Activated T-cell treated with anti-CD3 and anti-CD28 coated beads, Interleukin-2, amount 50 U/mL, for 24 hours (primary cell): ENCODE measurements at regions not wholly inside any gene's neighbourhood (a gene's known extent, or its start where the extent isn't known, plus 50 kb on each side); places are given as distances from the start of the nearest gene placed in this dataset.

Experiments
- DNase-seq: peaks from one replicate; pipeline ENCODE4 v3.0.0-alpha.2; 2020
- H3K27ac Mint-ChIP-seq: 2 replicates; pipeline ENCODE4 v1.8.0; 2020; ENCODE audit warnings: mild to moderate bottlenecking, mixed read lengths
- H3K27me3 Mint-ChIP-seq: 2 replicates; pipeline ENCODE4 v1.8.0; 2020; ENCODE audit warnings: mixed read lengths
- H3K36me3 Mint-ChIP-seq: 2 replicates; pipeline ENCODE4 v1.8.0; 2020; ENCODE audit warnings: low read depth, mixed read lengths
- H3K4me1 Mint-ChIP-seq: 2 replicates; pipeline ENCODE4 v1.8.0; 2020; ENCODE audit warnings: low read depth, mixed read lengths
- H3K4me3 Mint-ChIP-seq: 2 replicates; pipeline ENCODE4 v1.8.0; 2020; ENCODE audit warnings: mild to moderate bottlenecking, moderate library complexity, mixed read lengths
- H3K9me3 Mint-ChIP-seq: 2 replicates; pipeline ENCODE4 v1.8.0; 2020; ENCODE audit warnings: mixed read lengths

DNA sequence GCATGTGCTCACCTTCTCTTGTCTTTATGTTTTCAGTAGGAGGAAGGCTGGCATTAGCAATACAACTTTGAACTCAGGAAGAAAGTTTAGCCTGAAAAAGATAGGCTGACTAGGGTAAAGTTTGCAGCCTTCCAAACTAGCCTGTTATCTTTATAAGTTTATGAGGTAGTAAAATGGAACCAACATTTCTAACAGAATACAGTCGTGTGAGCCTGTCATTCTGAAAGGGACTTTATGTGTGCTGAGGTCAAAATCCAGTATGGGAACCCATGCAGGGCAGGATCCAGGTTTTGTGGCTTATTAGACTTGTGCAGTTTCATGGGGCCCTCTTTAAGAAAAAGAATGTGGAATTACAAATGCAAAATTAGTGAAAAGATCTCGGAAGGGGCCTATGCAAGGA, 201.0 kb upstream of the PRPS1L1 start:
- H3K4me3 Mint-ChIP-seq = no peak overlapping the region
- H3K27me3 Mint-ChIP-seq = no peaks in the 10 kb centered on the region
- no peak overlapping the region for H3K27ac Mint-ChIP-seq
- H3K36me3 Mint-ChIP-seq = no peaks in the 10 kb centered on the region
- DNase-seq = no peak
- H3K9me3 Mint-ChIP-seq = no peaks in the 10 kb centered on the region
- no peaks in the 10 kb centered on the region for H3K4me1 Mint-ChIP-seq

DNA sequence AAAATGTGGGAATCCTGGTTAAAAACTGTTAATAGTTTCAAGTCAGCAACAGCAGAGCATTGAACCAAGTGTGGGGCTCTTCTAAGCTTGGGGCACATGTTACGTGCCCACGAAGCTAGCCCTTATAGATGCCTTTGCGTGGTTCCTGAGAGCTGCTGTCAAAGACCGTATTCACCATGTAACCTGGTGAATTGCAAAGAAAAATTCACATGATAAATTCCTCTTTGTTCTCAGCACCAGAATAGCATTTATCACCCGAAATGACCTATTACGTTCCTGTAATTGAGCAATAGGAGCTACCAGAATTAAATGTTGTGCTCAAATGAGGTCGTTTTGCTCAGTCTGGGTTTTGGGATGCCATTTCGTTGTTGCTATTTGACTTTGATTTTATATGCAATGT, 202.6 kb upstream of the PRPS1L1 start:
- Mint-ChIP-seq H3K36me3 (no peaks in the 10 kb centered on the region), H3K4me1 (no peaks in the 10 kb centered on the region), H3K9me3 (no peaks in the 10 kb centered on the region), H3K4me3 (no peak overlapping the region), H3K27me3 (no peaks in the 10 kb centered on the region), H3K27ac (no peak overlapping the region)
- no peak for DNase-seq

GRCh38 chr7:18231854-18232253, 204.2 kb upstream of the PRPS1L1 start:
- no peak for DNase-seq
- H3K4me3 Mint-ChIP-seq = no peak overlapping the region
- H3K27ac Mint-ChIP-seq = no peak overlapping the region
- H3K36me3 Mint-ChIP-seq = no peaks in the 10 kb centered on the region
- no peaks in the 10 kb centered on the region for H3K27me3 Mint-ChIP-seq
- no peaks in the 10 kb centered on the region for H3K4me1 Mint-ChIP-seq
- no peaks in the 10 kb centered on the region for H3K9me3 Mint-ChIP-seq

- no peak for DNase-seq
- H3K27me3 Mint-ChIP-seq = no peaks in the 10 kb centered on the region
- no peaks in the 10 kb centered on the region for H3K9me3 Mint-ChIP-seq
- no peaks in the 10 kb centered on the region for H3K4me1 Mint-ChIP-seq
- H3K36me3 Mint-ChIP-seq = no peaks in the 10 kb centered on the region
- H3K4me3 Mint-ChIP-seq = no peak overlapping the region
- H3K27ac Mint-ChIP-seq = no peak overlapping the region
Observed at GRCh38 chr7:18234519-18234918, 206.9 kb upstream of the PRPS1L1 start.

- DNase-seq = no peak
- Mint-ChIP-seq H3K27me3 (no peaks in the 10 kb centered on the region), H3K9me3 (no peaks in the 10 kb centered on the region), H3K27ac (no peak overlapping the region), H3K36me3 (no peaks in the 10 kb centered on the region), H3K4me1 (no peaks in the 10 kb centered on the region), H3K4me3 (no peak overlapping the region)
Observed at GRCh38 chr7:18235819-18236218, 208.2 kb upstream of the PRPS1L1 start.

GRCh38 chr7:18239212-18239611, 211.6 kb upstream of the PRPS1L1 start:
- Mint-ChIP-seq H3K36me3 (no peaks in the 10 kb centered on the region), H3K9me3 (no peaks in the 10 kb centered on the region), H3K4me3 (no peak overlapping the region), H3K27ac (no peak overlapping the region), H3K27me3 (no peaks in the 10 kb centered on the region), H3K4me1 (no peaks in the 10 kb centered on the region)
- DNase-seq = no peak

DNA sequence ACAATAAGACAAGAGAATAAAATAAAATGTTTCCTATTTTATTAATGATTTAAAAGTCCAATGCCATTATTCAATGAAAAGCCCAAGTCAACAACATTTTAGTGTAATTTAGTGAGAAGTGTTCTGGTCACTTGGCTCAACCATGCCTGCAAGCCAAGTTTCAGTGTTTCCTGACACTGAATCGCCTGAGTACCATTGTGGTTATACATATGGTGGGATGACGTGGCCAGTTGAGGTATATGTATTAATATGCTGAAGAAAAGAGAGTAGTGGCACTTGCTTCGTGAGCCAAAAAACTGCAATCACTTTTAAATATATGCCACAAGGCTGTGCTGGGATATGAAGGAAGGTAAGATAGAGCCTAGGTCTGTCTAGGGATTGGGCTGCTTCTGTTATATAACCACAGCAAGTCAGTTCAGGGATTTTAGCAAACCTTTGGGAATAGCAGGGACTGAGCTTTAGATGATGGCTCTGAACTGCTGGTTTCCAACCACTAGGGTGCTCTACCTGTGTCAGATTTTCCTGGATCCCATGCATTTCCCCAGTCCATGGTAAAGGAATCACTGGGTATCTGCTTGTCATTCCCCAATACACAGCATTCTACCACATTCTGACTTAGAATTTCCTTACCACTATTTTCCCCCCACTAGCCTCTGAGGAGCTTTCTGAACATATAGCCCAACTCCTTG, 214.0 kb upstream of the PRPS1L1 start:
- no peak for DNase-seq
- no peaks in the 10 kb centered on the region for H3K36me3 Mint-ChIP-seq
- no peaks in the 10 kb centered on the region for H3K4me1 Mint-ChIP-seq
- no peak overlapping the region for H3K4me3 Mint-ChIP-seq
- no peak overlapping the region for H3K27ac Mint-ChIP-seq
- H3K27me3 Mint-ChIP-seq = no peaks in the 10 kb centered on the region
- peaks cover 3% of the 10 kb centered on the region for H3K9me3 Mint-ChIP-seq

GRCh38 chr7:18243731-18244130, 216.1 kb upstream of the PRPS1L1 start:
- Mint-ChIP-seq H3K4me1 (no peaks in the 10 kb centered on the region), H3K9me3 (peaks cover 11% of the 10 kb centered on the region), H3K4me3 (no peak overlapping the region), H3K36me3 (no peaks in the 10 kb centered on the region), H3K27me3 (no peaks in the 10 kb centered on the region), H3K27ac (no peak overlapping the region)
- no peak for DNase-seq

GRCh38 chr7:18250133-18250532, 222.5 kb upstream of the PRPS1L1 start:
- Mint-ChIP-seq H3K27ac (no peak overlapping the region), H3K27me3 (no peaks in the 10 kb centered on the region), H3K4me1 (no peaks in the 10 kb centered on the region), H3K4me3 (no peak overlapping the region), H3K36me3 (no peaks in the 10 kb centered on the region), H3K9me3 (peaks cover 27% of the 10 kb centered on the region)
- DNase-seq = no peak

DNA sequence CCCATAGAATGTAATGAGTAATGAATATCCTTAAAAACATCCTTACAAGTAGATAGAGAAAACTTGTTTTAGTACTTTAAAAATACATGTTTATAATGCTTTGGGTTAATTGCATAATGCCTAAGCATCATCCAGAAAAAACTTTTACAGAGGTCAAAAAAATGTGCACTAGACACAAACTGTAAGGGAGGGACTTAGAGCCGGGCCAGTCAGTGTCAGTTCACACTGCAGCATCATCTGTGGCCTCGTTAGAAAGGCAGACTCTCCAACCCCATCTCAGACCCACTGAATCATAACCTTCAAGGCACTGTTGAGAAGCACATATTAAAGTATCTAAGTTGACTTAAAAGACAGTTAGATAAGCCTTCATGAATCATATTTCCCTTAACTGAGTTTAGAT, 230.1 kb upstream of the PRPS1L1 start:
- Mint-ChIP-seq H3K27me3 (no peaks in the 10 kb centered on the region), H3K4me1 (no peaks in the 10 kb centered on the region), H3K27ac (no peak overlapping the region), H3K4me3 (no peak overlapping the region), H3K36me3 (no peaks in the 10 kb centered on the region), H3K9me3 (peaks cover 11% of the 10 kb centered on the region)
- DNase-seq = no peak

- no peak for DNase-seq
- no peaks in the 10 kb centered on the region for H3K4me1 Mint-ChIP-seq
- H3K9me3 Mint-ChIP-seq = peaks cover 8% of the 10 kb centered on the region
- H3K4me3 Mint-ChIP-seq = no peak overlapping the region
- no peaks in the 10 kb centered on the region for H3K36me3 Mint-ChIP-seq
- no peak overlapping the region for H3K27ac Mint-ChIP-seq
- no peaks in the 10 kb centered on the region for H3K27me3 Mint-ChIP-seq
Observed at GRCh38 chr7:18262058-18262457, 233.5 kb upstream of the HDAC9 start.

DNA sequence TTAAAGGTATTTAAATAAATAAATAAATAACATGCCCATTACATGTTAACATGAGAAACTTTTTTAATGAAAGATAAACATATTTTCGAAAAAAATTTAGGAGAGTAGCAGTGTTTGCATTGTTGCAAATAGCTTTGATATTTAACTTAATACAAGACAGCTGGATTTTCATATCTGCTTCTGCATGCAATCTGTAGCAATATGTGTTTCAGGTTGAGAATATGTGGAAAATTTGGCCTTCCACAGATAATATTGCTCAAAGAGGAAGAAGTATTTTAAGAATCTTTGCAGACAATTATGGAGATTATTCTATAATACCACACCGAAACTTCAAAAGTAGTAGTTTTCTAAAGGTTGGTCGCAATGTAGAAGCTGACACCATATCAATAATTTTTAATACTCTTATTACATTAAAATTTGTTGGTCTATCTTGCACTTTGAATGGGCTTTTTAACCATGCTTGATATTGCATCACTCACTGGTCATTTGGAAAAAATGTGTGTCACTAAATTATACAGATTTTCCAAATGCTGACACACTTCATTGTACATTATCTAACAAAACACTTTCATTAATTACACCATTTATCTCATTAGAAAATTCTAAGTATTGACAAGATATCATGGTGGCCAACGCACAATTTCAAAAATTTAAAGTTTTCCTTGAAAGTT, 229.8 kb upstream of the HDAC9 start:
- H3K36me3 Mint-ChIP-seq = no peaks in the 10 kb centered on the region
- H3K27ac Mint-ChIP-seq = no peak overlapping the region
- no peaks in the 10 kb centered on the region for H3K4me1 Mint-ChIP-seq
- H3K4me3 Mint-ChIP-seq = no peak overlapping the region
- H3K27me3 Mint-ChIP-seq = no peaks in the 10 kb centered on the region
- peaks cover 7% of the 10 kb centered on the region for H3K9me3 Mint-ChIP-seq
- no peak for DNase-seq

GRCh38 chr7:18268571-18268970, 227.0 kb upstream of the HDAC9 start:
- Mint-ChIP-seq H3K9me3 (no peaks in the 10 kb centered on the region), H3K27ac (no peak overlapping the region), H3K27me3 (no peaks in the 10 kb centered on the region), H3K4me1 (no peaks in the 10 kb centered on the region), H3K4me3 (no peak overlapping the region), H3K36me3 (no peaks in the 10 kb centered on the region)
- no peak for DNase-seq

DNA sequence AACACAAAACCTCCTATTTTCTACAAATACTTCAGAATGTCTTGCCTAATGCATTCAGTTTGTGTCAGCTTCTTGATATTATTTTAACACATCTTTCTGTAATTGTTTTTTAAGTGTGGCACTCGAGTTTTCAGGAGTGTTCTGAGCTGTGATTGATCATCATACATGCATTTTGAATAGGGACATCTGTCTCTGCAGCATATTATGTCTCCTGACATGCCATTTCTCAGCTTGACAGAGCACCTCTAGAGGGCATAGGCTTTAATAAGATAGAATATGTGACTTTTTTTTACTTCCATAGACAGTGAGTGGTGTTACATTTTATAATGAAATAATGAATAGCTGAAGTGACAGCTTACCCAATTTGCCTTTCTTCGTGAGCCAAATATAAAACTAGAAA, 219.2 kb upstream of the HDAC9 start:
- H3K4me3 Mint-ChIP-seq = no peak overlapping the region
- H3K27me3 Mint-ChIP-seq = no peaks in the 10 kb centered on the region
- no peaks in the 10 kb centered on the region for H3K36me3 Mint-ChIP-seq
- no peak overlapping the region for H3K27ac Mint-ChIP-seq
- no peaks in the 10 kb centered on the region for H3K9me3 Mint-ChIP-seq
- H3K4me1 Mint-ChIP-seq = no peaks in the 10 kb centered on the region
- DNase-seq = no peak

- H3K27me3 Mint-ChIP-seq = no peaks in the 10 kb centered on the region
- no peak overlapping the region for H3K27ac Mint-ChIP-seq
- no peaks in the 10 kb centered on the region for H3K9me3 Mint-ChIP-seq
- no peak for DNase-seq
- no peaks in the 10 kb centered on the region for H3K36me3 Mint-ChIP-seq
- H3K4me1 Mint-ChIP-seq = no peaks in the 10 kb centered on the region
- H3K4me3 Mint-ChIP-seq = no peak overlapping the region
Observed at GRCh38 chr7:18278316-18278715, 217.2 kb upstream of the HDAC9 start.
